ENCODE measurements at regions not wholly inside any gene's neighbourhood (a gene's known extent, or its start where the extent isn't known, plus 50 kb on each side); places are given as distances from the start of the nearest gene placed in this dataset.

GRCh38 chr15:77818484-77819047 is 185.9 kb upstream of the LINGO1 start:
- H3K36me3 Mint-ChIP-seq: no peaks in the 10 kb centered on the region
- ATAC-seq (ENCODE audit: low read depth) (no peak), DNase-seq (ENCODE audit: low spot score in 2 of 2) (no peak)
- no peak overlapping the region for H3K4me3 Mint-ChIP-seq
- peaks cover 30% of the 10 kb centered on the region for H3K27me3 Mint-ChIP-seq
- no peak overlapping the region for H3K27ac Mint-ChIP-seq
- peaks cover 3% of the 10 kb centered on the region for H3K4me1 Mint-ChIP-seq
- no peaks in the 10 kb centered on the region for H3K9me3 Mint-ChIP-seq

- Mint-ChIP-seq H3K4me3 (no peak overlapping the region), H3K36me3 (no peaks in the 10 kb centered on the region), H3K9me3 (no peaks in the 10 kb centered on the region), H3K4me1 (peaks cover 3% of the 10 kb centered on the region), H3K27me3 (peaks cover 31% of the 10 kb centered on the region), H3K27ac (no peak overlapping the region)
- ATAC-seq (ENCODE audit: low read depth) (no peak), DNase-seq (ENCODE audit: low spot score in 2 of 2) (no peak)
Measured at GRCh38 chr15:77817434-77817833, 184.7 kb upstream of the LINGO1 start.

GRCh38 chr15:77816983-77817382 is 184.3 kb upstream of the LINGO1 start:
- peaks cover 29% of the 10 kb centered on the region for H3K27me3 Mint-ChIP-seq
- H3K27ac Mint-ChIP-seq: no peak overlapping the region
- no peak for ATAC-seq (ENCODE audit: low read depth)
- no peaks in the 10 kb centered on the region for H3K9me3 Mint-ChIP-seq
- no peak for DNase-seq (ENCODE audit: low spot score in 2 of 2)
- H3K36me3 Mint-ChIP-seq: no peaks in the 10 kb centered on the region
- no peak overlapping the region for H3K4me3 Mint-ChIP-seq
- peaks cover 3% of the 10 kb centered on the region for H3K4me1 Mint-ChIP-seq

GRCh38 chr15:77815015-77815414 is 182.3 kb upstream of the LINGO1 start:
- Mint-ChIP-seq H3K4me1 (peaks cover 2% of the 10 kb centered on the region), H3K36me3 (no peaks in the 10 kb centered on the region), H3K27ac (no peak overlapping the region), H3K4me3 (no peak overlapping the region), H3K9me3 (no peaks in the 10 kb centered on the region), H3K27me3 (peaks cover 21% of the 10 kb centered on the region)
- no peak for ATAC-seq (ENCODE audit: low read depth)
- no peak for DNase-seq (ENCODE audit: low spot score in 2 of 2)

GRCh38 chr15:77812664-77813063 is 180.0 kb upstream of the LINGO1 start:
- peaks cover 3% of the 10 kb centered on the region for H3K4me1 Mint-ChIP-seq
- DNase-seq (ENCODE audit: low spot score in 2 of 2): no peak
- no peak for ATAC-seq (ENCODE audit: low read depth)

GRCh38 chr15:77811270-77811669 is 178.6 kb upstream of the LINGO1 start:
- Mint-ChIP-seq H3K4me3 (no peak overlapping the region), H3K4me1 (peaks cover 3% of the 10 kb centered on the region), H3K27ac (no peak overlapping the region), H3K36me3 (no peaks in the 10 kb centered on the region), H3K9me3 (no peaks in the 10 kb centered on the region), H3K27me3 (peaks cover 17% of the 10 kb centered on the region)
- DNase-seq (ENCODE audit: low spot score in 2 of 2) (no peak), ATAC-seq (ENCODE audit: low read depth) (no peak)

More at GRCh38 chr15:77812664-77813063, 180.0 kb upstream of the LINGO1 start:
- H3K4me3 Mint-ChIP-seq: no peak overlapping the region
- peaks cover 19% of the 10 kb centered on the region for H3K27me3 Mint-ChIP-seq
- H3K36me3 Mint-ChIP-seq: no peaks in the 10 kb centered on the region
- no peak overlapping the region for H3K27ac Mint-ChIP-seq
- H3K9me3 Mint-ChIP-seq: no peaks in the 10 kb centered on the region

GRCh38 chr15:77810130-77810571 is 177.4 kb upstream of the LINGO1 start:
- no peaks in the 10 kb centered on the region for H3K9me3 Mint-ChIP-seq
- no peaks in the 10 kb centered on the region for H3K36me3 Mint-ChIP-seq
- H3K27ac Mint-ChIP-seq: no peak overlapping the region
- H3K27me3 Mint-ChIP-seq: peaks cover 9% of the 10 kb centered on the region
- H3K4me1 Mint-ChIP-seq: peaks cover 3% of the 10 kb centered on the region
- DNase-seq (ENCODE audit: low spot score in 2 of 2) (no peak), ATAC-seq (ENCODE audit: low read depth) (no peak)
- H3K4me3 Mint-ChIP-seq: no peak overlapping the region

GRCh38 chr15:77808581-77809177 is 176.0 kb upstream of the LINGO1 start:
- no peaks in the 10 kb centered on the region for H3K36me3 Mint-ChIP-seq
- no peak overlapping the region for H3K4me3 Mint-ChIP-seq
- H3K27me3 Mint-ChIP-seq: peaks cover 11% of the 10 kb centered on the region
- no peaks in the 10 kb centered on the region for H3K9me3 Mint-ChIP-seq
- no peak overlapping the region for H3K27ac Mint-ChIP-seq
- DNase-seq (ENCODE audit: low spot score in 2 of 2): no peak
- H3K4me1 Mint-ChIP-seq: peaks cover 3% of the 10 kb centered on the region
- no peak for ATAC-seq (ENCODE audit: low read depth)

GRCh38 chr15:77808075-77808474 is 175.4 kb upstream of the LINGO1 start:
- H3K9me3 Mint-ChIP-seq: no peaks in the 10 kb centered on the region
- peaks cover 9% of the 10 kb centered on the region for H3K27me3 Mint-ChIP-seq
- H3K4me3 Mint-ChIP-seq: no peak overlapping the region
- ATAC-seq (ENCODE audit: low read depth) (no peak), DNase-seq (ENCODE audit: low spot score in 2 of 2) (no peak)
- peaks cover 3% of the 10 kb centered on the region for H3K4me1 Mint-ChIP-seq
- H3K27ac Mint-ChIP-seq: no peak overlapping the region
- no peaks in the 10 kb centered on the region for H3K36me3 Mint-ChIP-seq

- Mint-ChIP-seq H3K4me1 (peaks cover 3% of the 10 kb centered on the region), H3K9me3 (no peaks in the 10 kb centered on the region), H3K27me3 (peaks cover 8% of the 10 kb centered on the region), H3K4me3 (no peak overlapping the region), H3K27ac (no peak overlapping the region), H3K36me3 (no peaks in the 10 kb centered on the region)
- DNase-seq (ENCODE audit: low spot score in 2 of 2) (no peak), ATAC-seq (ENCODE audit: low read depth) (no peak)
Measured at GRCh38 chr15:77807611-77808010, 174.9 kb upstream of the LINGO1 start.

- no peaks in the 10 kb centered on the region for H3K9me3 Mint-ChIP-seq
- no peak overlapping the region for H3K4me3 Mint-ChIP-seq
- H3K36me3 Mint-ChIP-seq: no peaks in the 10 kb centered on the region
- peaks cover 6% of the 10 kb centered on the region for H3K27me3 Mint-ChIP-seq
- ATAC-seq (ENCODE audit: low read depth) (no peak), DNase-seq (ENCODE audit: low spot score in 2 of 2) (no peak)
- no peak overlapping the region for H3K27ac Mint-ChIP-seq
- H3K4me1 Mint-ChIP-seq: peaks cover 3% of the 10 kb centered on the region
Measured at GRCh38 chr15:77807115-77807514, 174.4 kb upstream of the LINGO1 start.

- no peak overlapping the region for H3K4me3 Mint-ChIP-seq
- ATAC-seq (ENCODE audit: low read depth): no peak
- H3K4me1 Mint-ChIP-seq: no peaks in the 10 kb centered on the region
- H3K27ac Mint-ChIP-seq: no peak overlapping the region
- DNase-seq (ENCODE audit: low spot score in 2 of 2): no peak
- H3K9me3 Mint-ChIP-seq: peaks cover 4% of the 10 kb centered on the region
- peaks cover 5% of the 10 kb centered on the region for H3K27me3 Mint-ChIP-seq
- no peaks in the 10 kb centered on the region for H3K36me3 Mint-ChIP-seq
Measured at GRCh38 chr15:77804210-77804609, 171.5 kb upstream of the LINGO1 start.

- no peak overlapping the region for H3K4me3 Mint-ChIP-seq
- DNase-seq (ENCODE audit: low spot score in 2 of 2) (no peak), ATAC-seq (ENCODE audit: low read depth) (no peak)
- no peaks in the 10 kb centered on the region for H3K36me3 Mint-ChIP-seq
- H3K27me3 Mint-ChIP-seq: peaks cover 5% of the 10 kb centered on the region
- H3K4me1 Mint-ChIP-seq: no peaks in the 10 kb centered on the region
- H3K27ac Mint-ChIP-seq: no peak overlapping the region
- peaks cover 4% of the 10 kb centered on the region for H3K9me3 Mint-ChIP-seq
Measured at GRCh38 chr15:77803487-77803886, 170.8 kb upstream of the LINGO1 start.

GRCh38 chr15:77800305-77800704 is 167.6 kb upstream of the LINGO1 start:
- DNase-seq (ENCODE audit: low spot score in 2 of 2) (no peak), ATAC-seq (ENCODE audit: low read depth) (no peak)

GRCh38 chr15:77798847-77799246 is 166.1 kb upstream of the LINGO1 start:
- H3K9me3 Mint-ChIP-seq: peaks cover 4% of the 10 kb centered on the region
- no peaks in the 10 kb centered on the region for H3K4me1 Mint-ChIP-seq
- no peak for DNase-seq (ENCODE audit: low spot score in 2 of 2)
- peaks cover 9% of the 10 kb centered on the region for H3K27me3 Mint-ChIP-seq
- no peak overlapping the region for H3K27ac Mint-ChIP-seq
- no peaks in the 10 kb centered on the region for H3K36me3 Mint-ChIP-seq
- no peak overlapping the region for H3K4me3 Mint-ChIP-seq
- no peak for ATAC-seq (ENCODE audit: low read depth)

More at GRCh38 chr15:77800305-77800704, 167.6 kb upstream of the LINGO1 start:
- Mint-ChIP-seq H3K4me3 (no peak overlapping the region), H3K27me3 (peaks cover 7% of the 10 kb centered on the region), H3K36me3 (no peaks in the 10 kb centered on the region), H3K9me3 (peaks cover 4% of the 10 kb centered on the region), H3K4me1 (no peaks in the 10 kb centered on the region), H3K27ac (no peak overlapping the region)
